HG03139 (cell line): ENCODE measurements at regions not wholly inside any gene's neighbourhood (a gene's known extent, or its start where the extent isn't known, plus 50 kb on each side); places are given as distances from the start of the nearest gene placed in this dataset.
"Not testable (repeated sequence)": the region's sequence is repeated elsewhere in the genome, so short reads cannot be mapped to it uniquely, and the experiment has no call there.

Source experiments
- ATAC-seq: cut with Tn5 transposase; IDR thresholded peaks from one replicate; pipeline ENCODE4 v1.9.1; 2021; ENCODE audit not compliant: unreplicated experiment

DNA sequence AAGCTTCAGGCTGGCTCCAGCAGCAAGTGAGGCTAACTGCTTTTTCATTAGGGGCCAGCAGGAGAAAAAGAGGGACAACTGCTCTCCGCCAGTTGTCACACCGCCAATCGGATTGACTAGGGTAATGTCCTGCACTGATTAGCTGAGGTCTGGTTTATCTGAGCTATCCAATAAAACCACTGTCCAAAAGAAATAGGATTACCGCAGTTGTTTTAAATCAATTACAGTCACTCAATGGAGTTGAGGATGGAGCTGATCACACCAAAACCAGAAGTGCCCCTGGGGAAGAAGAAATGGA, 351.4 kb upstream of the NPVF start:
- ATAC-seq = no peak

DNA sequence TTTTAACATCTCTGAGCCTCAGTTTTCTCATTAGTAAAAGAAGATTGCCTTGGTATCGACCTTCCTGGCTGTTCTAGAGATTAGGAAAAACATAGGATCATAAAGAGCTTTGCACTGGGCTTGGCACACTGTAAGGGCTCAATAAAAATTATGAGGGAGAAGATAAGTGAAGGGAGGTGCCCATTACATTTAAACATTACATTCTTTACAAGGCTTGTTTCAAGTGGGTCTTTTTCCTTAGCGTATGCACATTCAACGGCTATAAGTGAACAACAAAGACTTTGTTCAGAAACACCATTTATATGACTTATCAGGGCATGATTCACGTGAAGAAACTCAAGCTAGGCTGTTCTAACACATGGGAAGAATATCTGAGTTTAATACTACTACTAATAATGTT, 351.9 kb upstream of the NPVF start:
- no peak for ATAC-seq

DNA sequence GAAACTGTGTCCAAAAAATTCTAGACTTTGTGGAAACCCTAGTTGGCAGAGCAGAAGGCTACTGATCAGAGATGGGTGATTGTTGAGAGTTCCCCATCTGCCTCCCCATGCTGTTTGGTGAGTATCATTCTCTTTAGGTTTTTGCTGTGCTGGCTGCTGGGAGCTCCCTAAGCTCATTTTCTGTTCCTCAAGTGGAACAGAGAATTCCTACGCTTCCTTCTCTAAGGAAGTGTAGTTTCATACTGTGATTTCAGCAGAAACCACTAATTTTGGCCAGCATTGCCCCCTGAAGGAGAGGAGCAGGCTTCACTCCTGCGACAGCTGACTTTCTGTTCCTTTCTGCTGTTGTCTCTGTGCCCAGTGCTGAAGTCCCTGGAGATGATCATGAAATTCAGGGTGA, 355.3 kb upstream of the NPVF start:
- no peak for ATAC-seq

DNA sequence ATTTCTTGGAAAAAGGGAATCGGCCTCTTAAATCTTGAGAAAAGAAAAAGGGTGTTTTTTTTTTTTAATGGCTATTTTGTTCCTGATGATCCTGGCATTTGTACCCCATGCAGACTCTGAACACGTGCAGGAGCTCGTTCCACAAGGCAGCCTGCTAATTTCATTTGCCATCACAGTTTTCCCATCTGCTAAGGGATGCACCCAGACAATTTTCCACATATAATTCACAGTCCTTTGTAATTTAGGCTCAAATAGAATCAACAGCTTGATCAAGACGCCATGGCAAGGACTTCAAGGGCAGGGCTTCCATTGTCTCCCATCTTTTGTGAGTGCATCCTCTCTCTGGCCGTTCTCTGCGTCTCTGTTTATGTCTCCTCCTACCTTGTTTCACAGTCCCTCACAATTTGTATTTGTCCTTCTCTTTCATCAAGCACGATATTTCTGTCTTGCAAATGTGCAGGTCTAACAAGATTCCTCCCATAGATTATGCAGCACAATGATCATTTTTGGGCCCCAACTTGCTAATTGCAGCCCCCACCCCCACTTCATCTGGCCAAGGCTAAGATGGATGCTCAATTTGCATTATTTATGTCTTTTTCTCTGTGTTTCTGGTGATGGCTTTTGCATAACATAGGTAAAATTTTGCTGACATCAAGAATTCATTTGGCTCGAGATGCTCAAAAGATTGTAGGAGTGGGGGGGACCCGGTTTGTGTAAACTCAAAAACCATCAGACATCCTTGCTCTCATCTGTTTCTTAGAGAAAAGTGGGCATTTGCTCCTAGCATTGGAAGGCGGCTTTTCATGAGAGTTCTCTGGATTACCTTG, 356.0 kb upstream of the NPVF start:
- ATAC-seq = no peak

DNA sequence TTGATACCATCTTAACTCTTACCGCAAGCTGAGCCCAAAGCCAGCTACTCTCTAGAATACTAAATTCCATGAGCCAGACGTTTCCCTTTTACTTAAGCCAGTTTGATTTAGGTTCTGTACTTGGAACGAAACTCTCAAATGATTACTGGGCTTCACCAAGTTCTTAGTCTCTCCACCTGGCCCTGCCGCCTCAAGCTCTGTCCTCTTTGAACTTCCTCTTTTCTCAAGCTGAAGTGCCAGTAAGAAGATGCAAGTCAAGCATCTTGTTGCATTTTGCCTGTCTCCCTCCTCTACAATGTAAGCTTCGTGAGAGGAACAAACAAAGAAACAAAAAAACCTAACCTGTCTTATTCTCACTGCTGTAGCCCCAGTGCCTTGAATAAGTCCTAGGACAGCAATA, 358.2 kb upstream of the NPVF start:
- ATAC-seq = no peak

DNA sequence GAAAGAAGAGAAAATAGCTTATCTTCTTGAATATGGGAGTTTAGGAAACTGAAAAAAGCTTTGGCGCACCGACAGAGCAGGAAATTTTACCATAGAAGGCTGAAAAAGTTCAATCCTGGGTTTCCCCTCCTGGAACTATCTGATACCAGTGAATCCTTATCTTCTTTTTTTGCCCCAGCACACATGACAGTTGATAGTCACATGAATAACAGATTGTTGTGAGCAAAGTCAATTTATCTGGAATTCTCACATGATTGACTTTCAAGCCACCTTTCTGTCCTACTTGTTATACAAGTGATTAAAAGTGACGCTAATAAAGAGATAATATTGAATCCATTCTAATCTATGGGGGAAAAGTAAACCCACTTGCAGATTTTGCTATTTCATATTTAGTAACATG, 365.8 kb upstream of the NPVF start:
- no peak for ATAC-seq

DNA sequence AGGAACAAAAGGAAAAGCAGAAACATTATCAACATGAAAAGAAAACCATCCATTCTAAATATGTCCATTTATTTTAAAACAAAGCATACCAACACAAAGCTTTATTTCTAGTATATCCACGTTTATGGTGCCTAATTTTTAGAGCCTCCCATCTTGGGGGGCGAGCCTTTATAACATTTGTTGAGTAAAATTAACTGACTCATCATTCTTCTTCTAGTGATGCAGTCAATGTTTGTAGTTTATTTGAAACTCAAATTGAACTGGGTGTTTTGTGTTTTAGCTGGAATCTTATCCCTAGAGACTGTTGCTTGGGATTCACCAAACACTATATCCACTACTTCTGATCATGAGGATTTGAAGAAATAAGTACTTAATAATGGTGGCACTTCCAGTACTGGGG, 366.4 kb upstream of the NPVF start:
- ATAC-seq = no peak

DNA sequence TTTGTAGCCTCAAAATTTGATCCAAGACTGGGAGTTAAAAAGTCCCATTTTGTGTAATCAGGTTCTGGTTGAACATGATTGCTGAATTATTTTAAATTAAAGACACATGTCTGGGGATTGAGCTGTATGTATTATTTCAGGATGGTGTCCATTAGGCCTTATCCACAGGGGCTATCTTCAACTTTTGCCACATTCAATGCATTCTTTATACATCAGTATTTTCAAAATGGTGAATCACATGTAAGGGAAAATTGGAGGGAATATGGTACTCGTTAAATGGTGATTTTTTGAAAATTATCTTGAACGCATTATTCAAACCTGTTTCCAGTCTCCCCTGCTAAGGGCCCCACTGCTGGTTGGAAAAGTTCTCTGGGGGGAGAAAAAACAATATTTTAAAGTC, 367.7 kb upstream of the NPVF start:
- no peak for ATAC-seq

DNA sequence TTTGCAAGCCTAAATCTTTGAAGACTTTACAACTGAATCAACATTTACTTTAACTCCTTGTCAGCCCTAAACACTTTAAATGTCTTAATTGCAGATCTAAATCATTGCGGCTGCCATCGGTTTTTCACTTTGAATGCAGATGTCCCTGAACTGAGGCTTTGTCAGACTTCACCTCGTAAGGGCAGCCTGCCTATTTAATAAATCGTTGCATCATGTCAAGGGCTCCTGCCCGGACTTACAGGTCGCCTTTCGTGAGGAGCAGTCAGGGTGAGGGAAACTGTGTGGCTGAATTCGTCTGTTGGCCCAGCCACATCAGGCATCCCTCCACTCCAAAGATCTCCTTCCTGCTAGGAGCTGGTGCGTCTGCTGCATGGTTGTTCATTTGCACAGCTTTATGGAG, 368.2 kb upstream of the NPVF start:
- ATAC-seq = no peak

DNA sequence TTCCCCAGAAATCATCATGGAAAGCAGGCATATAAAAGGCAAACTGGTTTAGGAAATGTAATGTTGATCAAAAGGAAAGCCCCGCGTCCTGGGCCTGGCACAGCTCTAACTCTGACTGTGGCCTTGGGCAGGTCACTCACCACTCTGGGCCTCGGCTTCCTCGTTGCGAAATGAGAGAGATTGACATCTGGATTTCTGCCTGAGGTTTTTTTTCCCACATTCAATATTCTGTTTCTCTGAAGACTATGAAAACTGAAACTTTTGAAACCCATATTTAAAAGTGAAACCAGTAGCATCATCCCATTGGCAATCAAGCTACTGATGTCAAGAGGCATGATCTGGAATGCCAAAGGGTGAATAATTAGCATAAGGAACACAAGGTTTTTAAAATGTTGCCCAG, 369.7 kb upstream of the NPVF start:
- ATAC-seq = no peak

DNA sequence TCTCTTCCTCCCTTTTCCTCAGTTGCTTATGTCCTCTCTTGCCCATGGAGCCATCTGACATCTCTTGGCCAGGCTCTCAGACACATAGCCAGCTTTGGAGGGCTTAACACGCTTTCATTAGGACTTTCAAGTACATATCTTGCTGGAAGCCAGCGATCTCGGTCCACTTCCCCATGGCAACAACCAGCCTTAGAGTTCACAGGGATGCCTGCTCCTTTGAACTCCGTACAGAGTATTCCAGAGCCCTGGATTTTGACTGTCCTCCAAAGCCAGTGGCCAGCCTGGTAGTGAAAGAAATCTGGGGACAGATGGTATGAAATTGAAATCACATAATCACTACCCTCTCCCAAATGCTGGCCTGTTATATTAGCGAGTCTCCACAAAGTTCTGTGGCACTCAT, 370.5 kb upstream of the NPVF start:
- ATAC-seq = no peak

DNA sequence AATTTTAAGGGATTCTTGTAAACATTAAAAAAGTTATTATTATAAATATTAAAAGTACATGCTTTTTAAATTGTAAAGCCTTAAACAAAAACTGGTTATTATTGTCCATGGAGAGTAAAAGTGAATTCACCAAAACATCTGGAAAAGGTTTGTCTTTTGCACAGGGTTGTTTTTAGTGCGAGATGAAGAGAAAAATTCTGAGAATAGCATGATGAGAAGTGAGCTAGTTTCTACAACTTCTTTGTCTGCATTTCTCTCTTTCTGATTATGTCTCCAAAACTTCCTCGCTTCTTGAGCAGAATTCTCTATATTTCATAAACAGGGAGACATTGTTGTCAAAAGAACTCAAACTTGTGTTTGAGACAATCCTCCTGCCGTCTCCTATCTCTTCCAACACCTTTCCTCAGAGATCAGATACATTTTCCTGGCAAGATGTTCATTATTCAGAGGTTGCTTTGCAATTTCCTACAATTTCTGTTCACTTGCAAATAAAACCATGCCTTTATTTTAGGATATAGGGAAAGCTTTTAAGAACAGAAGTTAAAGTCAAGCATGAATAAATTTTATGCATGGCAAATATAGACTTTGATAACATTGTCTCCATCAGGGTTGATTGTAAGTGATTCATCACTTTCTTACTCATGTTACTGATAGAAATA, 372.1 kb upstream of the NPVF start:
- no peak for ATAC-seq

DNA sequence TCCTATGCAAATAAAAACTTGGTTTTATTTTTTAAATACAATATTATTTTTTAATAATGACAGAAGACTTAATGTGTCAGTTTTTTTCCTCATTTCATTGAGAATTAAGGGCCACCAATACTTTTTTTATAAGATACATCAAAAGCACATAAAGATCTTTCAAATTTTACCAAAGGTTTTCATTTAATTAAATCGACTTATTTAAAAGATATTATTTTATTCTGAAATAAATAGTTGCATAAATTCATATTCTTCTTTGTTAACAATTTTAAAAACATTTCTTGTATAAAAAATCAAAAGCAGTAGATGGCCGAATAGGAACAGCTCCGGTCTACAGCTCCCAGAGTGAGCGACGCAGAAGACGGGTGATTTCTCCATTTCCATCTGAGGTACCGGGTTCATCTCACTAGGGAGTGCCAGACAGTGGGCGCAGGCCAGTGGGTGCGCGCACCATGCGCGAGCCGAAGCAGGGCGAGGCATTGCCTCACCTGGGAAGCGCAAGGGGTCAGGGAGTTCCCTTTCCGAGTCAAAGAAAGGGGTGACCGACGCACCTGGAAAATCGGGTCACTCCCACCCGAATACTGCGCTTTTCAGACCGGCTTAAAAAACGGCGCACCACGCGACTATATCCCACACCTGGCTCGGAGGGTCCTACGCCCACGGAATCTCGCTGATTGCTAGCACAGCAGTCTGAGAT, 374.6 kb upstream of the NPVF start:
- not testable (repeated sequence) for ATAC-seq

DNA sequence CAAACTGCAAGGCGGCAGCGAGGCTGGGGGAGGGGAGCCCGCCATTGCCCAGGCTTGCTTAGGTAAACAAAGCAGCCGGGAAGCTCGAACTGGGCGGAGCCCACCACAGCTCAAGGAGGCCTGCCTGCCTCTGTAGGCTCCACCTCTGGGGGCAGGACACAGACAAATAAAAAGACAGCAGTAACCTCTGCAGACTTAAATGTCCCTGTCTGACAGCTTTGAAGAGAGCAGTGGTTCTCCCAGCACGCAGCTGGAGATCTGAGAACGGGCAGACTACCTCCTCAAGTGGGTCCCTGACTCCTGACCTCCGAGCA, 375.1 kb upstream of the NPVF start:
- ATAC-seq = not testable (repeated sequence)

DNA sequence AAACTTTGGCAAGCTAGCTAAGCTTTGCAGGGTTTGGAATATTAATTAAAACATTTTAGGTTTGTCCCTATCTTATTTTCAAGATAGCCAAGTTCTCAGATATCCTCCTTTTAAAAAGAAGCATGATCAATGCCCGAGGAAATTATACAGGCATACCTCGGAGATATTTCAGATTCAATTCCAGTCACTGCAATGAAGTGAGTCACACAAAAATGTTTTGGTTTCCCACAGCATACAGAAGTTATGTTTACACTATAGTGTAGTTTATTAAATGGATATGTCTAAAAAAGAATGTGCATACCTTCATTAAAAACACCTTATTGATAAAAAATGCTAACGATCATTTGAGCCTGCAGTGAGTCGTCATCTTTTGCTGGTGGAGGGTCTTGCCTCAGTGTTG, 382.9 kb upstream of the NPVF start:
- ATAC-seq = no peak

DNA sequence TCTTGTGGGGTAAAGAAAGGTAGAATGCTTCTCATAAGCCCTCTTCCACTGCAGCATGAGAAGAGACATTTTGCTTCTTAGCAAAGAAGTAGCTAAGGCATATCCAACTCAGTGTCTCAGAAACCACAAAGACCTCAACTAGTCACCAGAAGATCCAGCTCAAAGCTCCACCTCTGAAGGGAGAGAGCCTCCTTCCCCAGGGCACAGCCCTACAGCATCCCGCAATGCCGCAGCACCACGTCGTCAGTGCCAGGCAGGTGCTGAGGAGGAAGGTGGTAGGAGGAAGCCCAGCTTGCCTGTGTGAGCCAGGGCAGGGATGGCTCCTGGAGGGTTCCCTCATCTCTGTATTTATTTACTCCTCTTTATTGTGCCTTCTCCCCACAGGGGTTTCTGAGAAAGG, 385.6 kb upstream of the NPVF start:
- ATAC-seq = no peak

DNA sequence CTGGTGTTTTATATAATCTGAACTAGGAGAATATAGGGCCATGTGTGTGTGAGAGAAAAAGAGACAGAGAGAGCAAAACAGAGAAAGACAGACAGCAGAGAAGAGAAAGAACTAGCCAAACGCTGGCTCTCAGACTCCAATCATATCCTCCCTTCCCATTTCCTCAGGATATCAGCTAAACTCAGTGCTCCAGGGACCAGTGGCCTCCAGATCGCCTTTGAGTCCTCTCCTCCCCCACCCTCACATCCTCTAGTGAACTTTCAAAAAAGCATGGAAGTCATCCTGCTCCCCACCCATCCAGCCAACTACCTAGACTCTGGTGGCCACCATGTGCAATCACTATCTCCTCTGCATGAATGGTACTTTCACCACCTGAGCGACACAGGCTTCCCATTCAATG, 386.1 kb upstream of the NPVF start:
- ATAC-seq = no peak

DNA sequence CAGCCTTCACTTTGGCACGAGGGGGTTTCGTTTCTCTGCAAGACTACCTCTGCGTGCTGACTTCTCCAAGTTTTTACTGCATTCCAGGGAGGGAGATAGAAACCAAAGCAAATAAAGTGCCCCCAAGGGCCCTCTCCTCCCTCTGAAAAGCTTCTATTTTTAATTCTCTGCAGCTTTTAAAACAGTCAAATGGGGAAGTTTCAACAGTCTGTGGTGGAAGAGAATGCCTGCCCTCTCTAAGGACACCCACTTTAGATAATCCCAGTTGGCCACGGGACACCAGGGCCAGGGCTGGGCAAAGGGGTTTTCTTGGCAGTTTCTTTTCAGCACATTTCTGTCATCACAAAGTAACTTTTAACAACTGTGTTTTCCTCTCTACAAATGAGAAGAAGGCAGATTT, 386.7 kb upstream of the NPVF start:
- no peak for ATAC-seq

DNA sequence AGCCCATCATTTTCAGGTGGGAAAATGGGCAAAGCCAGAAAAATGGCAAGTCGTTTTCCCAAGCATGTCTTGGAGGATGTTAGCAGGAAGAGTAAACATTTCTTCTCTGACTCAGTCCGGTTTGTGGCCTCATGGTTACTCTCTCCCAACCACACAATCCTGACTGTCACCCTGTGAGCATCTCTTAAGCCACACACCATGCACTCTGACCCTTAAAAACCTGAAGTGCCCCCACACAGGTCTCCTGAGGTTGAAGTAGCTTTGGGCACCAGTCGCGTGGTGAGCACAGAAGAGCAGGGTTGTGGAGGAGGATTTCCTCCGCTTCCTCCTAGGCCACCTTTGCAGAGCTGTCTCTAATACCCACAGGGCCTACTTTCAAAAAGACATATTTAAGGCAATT, 387.3 kb upstream of the NPVF start:
- ATAC-seq = no peak

DNA sequence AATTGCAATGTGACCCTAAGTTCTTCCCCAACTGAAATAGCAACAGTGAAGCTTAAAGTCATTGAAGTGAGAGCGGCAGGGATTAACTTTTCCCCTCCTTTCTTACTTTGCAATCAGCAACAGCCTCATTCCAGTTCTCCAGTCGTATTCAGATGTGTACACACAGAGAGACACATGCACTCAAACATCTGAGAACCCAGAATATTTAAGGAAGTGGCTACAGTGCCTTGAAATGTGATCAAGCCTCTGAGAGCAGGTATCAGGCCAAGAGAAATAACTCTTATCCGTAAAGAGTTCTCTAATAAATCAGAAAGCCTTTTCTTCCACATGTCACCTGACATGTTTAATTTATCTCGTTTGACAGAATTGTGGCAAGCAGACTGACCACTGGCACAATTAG, 388.9 kb upstream of the NPVF start:
- no peak for ATAC-seq

DNA sequence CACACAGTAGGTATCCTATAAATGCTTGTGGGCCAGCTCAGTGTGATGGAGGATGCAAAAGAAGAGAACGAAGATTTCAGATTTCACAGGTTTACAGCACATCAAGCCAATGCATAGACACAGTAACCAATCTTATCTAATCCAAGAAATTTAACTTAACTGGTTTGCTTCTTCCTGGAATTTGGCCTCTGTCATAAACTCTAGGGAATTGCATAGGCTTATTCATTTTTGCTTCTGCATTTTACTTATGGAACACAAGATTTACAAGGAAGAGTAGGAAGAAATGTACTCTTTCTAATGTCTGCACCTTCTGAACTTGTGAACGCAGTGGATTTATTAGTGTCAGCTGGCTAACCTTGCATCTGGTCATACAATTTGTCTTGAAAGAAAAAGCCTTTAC, 389.4 kb upstream of the NPVF start:
- no peak for ATAC-seq

DNA sequence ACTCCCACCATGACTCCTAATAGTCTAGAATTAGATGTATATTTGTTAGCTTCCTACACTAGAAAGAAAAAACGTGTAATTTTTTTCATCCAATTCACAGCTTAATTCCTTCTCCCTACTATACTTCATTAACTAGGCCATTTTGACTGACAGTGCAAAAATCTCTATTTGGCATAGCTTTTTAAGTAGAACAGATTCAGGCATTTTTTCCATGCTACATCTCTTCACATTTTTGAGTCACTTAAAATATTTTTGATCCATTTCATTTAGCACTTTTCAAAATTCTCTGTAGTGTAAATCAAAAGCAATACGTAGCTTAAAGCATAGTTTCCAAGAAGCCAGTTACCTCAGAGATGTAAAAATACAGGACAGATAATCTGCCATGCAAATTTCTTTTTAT, 391.1 kb upstream of the NPVF start:
- no peak for ATAC-seq
